Fibroblast of skin of left quadriceps (primary cell): ENCODE measurements at regions not wholly inside any gene's neighbourhood (a gene's known extent, or its start where the extent isn't known, plus 50 kb on each side); places are given as distances from the start of the nearest gene placed in this dataset.
"Not testable (repeated sequence)": the region's sequence is repeated elsewhere in the genome, so short reads cannot be mapped to it uniquely, and the experiment has no call there.

Experiments
- DNase-seq, 2 experiments: peaks; one replicate each; pipeline ENCODE4 v3.0.0-alpha.2; 2013; ENCODE audit warnings: low read depth in 2 of 2

DNA sequence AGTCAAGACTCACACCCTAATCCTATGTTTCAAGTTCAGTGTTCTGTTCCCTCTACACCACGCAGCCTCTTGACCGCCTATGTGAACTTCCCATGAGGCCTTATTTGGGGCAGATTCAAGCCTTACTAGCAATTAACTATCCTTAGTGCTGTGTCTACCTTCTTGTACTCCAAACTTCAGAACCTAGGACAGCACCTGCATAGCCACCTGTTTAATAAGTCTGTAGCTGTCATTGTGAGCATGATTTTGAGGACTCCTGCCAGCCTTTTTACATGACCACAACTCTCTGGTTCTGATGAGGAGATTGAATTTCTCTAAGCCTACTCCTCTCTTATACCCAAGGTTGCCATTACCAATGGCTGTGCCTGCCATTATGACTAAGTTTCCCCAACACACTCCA is 50.8 kb upstream of the PCSK1 start:
- DNase-seq, result no peak

DNA sequence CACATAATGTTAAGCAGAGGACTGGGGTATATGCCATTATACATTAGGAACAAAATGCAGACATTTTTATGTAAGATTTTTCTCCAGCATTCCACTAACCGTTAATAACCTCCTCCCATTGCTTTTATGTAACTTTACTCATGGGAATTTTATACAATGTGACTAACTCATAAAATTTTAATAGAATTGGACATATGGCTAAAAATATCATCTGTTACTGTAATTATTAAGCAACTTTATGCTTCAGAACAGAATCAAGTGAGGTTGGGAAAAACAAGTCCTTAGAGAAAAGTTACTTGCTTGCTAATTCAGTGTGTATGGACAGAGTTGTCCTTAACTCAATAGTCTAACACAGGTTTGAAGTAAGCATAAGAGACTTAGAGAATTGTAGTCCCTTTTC is 54.8 kb upstream of the PCSK1 start:
- DNase-seq, result no peak

DNA sequence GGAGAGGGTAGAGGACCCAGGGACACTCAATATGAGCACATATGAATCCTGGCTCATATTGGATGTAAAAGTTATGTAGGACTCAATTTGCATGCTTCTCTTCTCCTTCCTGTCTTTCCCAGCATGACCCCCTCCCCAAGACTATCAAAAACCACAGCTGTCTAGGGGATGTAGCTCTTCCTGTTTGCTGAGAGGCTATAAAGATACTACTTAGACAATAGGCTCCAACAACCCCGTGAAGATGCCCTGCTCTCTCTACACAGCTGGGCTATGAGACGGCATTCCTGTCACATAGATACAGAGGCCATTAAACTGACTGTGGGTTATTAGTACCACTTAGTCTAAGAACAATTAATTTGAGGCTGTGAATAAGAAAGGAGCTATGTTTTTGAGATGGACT is 56.5 kb upstream of the PCSK1 start:
- DNase-seq, result no peak

DNA sequence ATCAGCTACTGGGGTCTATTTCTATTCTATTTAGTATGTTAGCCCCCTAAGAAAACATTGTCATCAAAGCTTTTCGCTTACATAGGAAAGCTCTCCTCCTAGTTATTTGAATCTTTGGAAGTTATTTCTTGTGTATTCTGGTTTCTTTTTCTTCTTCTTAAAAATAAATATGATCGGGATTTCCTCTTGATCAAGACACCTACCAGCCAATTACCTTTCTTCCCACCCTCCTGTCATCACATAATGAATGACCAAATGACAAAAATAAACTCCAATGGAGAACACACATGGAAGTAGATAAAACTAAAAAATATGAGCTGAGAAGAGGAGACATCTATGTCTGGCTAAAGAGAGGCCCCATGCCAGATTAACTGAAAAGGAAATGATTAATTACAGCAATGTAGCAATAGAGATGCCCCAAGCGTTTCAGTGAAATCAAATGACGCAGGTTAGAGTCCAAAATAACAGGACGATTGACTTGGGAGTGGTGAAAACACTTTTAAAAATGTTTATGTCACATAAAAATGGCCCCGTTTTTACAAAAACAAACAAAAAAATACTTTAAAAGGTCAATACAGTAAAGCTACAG is 59.5 kb upstream of the PCSK1 start:
- no peak for DNase-seq

DNA sequence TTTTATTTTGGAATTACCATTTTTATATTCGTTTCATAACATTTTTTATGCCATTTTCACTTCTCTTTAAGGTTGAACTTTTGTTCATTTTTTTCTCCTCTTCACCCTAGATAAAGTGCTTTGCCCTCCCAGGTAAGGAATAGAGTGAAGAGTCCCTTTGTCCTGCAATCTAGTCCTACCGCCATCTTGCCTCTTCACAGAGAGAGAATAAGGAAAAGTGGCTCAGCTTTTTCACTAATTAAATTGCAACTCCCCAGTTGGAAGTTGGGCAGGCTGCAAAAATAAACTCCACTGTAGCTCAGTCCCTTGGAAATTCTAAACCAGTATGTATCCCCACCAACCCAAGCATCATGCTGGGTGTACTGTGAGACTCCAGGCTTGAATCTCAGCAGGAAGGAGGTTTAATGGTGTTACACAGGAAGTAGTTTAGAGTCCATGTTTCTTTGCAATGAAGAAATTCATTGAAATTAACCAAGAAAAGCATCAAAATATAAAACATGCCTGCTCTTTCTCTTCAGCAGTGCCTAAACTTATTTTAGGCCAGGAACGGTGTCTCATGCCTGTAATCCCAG is 60.3 kb upstream of the PCSK1 start:
- DNase-seq, result no peak

DNA sequence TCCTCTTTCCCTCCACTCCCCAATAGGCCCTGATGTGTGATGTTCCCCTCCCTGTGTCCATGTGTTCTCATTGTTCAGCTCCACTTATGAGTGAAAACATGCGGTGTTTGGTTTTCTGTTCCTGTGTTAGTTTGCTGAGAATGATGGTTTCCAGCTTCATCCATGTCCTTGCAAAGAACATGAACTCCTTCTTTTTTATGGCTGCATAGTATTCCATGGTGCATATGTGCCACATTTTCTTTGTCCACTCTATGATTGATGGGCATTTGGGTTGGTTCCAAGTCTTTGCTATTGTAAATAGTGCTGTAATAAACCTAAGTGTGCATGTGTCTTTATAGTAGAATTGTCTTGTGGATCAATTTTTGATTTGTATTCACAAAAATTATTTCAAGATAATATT is 62.4 kb upstream of the PCSK1 start:
- not testable (repeated sequence) for DNase-seq

DNA sequence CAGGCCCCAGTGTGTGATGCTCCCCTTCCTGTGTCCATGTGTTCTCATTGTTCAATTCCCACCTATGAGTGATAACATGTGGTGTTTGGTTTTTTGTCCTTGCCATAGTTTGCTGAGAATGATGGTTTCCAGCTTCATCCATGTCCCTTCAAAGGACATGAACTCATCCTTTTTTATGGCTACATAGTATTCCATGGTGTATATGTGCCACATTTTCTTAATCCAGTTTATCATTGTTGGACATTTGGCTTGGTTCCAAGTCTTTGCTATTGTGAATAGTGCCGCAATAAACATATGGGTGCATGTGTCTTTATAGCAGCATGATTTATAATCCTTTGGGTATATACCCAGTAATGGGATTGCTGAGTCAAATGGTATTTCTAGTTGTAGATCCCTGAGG is 64.0 kb upstream of the PCSK1 start:
- DNase-seq, result not testable (repeated sequence)

DNA sequence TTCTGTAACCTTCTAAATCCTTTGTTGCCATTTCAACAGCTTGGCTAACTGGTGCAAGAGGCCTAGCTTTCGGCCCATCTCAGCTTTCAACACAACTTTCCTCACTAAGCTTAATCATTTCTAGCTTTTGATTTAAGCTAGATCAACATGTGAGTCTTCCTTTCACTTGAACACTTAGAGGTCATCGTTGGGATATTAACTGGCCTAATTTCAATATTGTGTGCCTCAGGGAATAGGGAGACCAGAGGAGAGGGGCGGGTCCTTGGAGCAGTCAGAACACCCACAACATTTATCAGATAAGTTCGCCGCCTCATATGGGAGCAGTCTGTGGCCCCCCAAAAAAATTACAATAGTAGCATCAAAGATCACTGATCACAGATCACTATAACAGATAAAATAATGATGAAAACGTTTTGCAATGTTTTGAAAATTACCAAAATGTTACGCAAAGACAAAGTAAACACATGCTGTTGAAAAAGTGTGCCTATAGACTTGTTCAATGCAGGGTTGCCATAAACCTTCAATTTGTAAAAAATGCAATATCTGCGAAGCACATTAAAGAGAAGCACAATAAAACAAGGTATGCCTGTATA is 66.8 kb upstream of the PCSK1 start:
- no peak for DNase-seq

DNA sequence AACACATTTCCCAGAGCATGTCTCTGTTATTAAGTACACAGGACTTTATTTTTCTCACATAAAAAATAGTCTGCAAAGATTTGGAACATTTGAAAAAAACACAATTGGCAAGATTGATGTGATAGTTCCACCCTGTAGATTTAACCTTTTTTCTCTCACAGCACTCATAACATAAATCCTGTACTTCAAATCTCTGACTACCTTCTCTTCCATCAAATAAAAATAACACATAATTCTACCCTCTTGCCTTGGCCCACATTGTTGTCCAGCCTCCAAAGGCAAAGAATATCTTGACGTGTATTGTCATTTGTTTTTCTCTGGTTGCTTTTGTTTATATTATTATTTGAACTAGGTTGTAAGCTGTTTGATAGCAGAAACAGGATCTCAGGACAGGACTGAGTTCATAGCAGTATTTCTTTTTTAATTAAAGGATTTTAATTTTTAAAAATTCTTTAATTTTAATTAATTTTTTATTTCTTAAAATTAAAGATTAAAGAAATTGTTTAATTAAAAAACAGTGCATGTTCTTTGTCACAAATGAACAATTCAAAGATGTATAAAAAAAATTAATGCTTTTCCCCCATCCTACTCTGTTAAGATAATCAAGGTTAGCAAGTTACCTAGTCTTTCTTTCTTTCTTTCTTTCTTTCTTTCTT is 69.1 kb upstream of the PCSK1 start:
- DNase-seq, result no peak

DNA sequence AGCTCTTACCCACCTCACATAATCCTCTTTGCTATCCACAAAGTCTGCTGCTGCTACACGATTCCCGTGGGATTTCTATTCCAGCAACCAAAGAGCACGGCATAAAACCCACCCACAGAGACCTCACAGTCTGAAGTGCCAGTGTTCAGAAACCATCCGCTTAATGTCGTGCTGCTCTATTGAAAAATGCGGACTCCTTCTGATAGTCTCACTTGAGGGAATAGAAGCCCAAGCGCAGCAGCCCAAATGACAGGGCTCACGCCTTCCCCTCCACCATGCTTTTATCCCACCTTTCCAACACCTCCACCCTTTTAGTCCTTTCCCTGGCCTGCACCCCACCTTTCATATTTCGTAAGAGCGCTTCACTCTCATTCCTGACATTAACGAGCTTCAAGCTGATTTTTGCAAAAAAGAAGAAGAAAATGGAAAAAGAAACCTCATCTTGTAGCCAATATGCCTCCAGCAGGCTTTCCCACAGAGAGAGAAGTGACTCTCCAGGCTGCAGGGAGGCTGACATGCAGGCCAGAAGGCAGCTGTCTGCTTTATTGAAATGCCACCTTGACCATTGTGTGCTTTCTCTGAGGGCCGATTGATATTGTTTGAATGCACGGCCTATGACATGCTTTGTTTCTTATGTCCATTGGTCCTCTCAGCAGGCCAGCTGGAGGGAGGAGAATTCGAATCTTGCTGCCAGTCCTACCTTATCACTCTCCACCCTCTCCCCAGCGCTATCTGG is 70.6 kb upstream of the PCSK1 start:
- DNase-seq, result no peak

DNA sequence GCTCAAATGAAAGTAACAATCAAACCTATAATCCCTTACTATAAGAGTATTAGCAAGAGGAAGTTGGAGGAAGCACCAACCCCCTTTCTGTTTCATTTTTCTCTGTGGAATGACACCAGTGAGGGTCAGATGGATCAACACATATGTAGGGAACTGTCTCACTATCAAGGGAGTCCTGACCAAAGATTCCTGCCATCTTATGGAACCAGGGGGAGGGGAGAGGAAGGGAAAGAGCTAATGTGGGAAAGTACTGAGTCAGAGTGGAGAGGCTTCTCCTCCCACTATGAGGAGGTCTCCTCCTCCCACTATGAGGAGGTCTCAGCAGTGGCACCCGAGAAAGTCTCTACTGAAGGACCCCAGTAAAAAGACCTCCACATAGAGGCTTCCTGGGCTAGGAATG is 73.3 kb upstream of the PCSK1 start:
- no peak for DNase-seq

DNA sequence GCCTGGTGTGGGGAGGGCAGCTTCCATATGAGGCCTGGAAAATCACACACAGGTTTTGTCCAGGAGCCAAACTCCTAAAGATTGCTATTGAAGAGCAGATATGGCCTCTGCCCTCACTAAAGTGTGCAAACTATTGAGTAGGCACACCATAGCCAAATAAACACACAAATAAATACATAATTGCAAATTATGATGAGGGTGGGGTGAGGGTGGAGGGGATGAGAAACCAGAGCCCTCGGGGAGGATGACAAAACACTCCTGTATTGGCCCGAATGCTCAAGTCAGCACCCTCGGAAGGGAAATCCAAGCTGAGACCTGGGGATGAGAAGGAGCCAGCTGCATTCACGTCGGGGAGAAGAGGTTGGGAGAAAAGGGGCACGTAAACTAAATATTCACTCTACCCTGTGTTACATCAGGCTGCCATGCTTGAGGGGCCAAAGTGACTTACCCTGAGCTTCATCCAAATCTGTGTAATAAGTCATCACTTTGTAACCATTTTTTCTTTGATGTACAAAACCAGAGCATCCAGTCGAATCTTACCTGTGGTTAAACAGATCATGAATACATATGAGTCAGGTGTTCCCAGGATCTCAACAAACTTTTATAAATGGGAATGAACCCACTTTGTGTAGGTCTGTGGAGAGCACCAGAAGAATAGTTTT is 73.9 kb upstream of the PCSK1 start:
- no peak for DNase-seq

DNA sequence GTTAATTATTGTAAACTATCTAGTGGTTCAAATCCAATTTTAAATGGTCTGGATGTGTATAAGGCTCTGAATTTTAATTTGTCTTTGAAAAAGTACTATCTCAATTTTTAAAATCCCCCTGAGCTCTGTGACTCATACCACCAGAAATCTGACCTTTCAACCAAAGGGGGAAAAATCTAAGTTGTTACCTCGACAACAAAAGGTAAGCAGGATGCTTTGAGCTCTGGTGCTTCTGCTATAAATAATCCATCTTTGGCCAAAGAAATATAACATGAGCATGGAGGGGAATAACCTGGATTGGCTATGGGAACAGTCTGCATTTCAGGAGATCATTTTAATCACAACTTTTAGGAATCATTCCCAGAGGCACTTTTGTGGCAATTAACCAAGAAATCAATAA is 76.3 kb upstream of the PCSK1 start:
- DNase-seq, result peak; percentile 15 to 20

DNA sequence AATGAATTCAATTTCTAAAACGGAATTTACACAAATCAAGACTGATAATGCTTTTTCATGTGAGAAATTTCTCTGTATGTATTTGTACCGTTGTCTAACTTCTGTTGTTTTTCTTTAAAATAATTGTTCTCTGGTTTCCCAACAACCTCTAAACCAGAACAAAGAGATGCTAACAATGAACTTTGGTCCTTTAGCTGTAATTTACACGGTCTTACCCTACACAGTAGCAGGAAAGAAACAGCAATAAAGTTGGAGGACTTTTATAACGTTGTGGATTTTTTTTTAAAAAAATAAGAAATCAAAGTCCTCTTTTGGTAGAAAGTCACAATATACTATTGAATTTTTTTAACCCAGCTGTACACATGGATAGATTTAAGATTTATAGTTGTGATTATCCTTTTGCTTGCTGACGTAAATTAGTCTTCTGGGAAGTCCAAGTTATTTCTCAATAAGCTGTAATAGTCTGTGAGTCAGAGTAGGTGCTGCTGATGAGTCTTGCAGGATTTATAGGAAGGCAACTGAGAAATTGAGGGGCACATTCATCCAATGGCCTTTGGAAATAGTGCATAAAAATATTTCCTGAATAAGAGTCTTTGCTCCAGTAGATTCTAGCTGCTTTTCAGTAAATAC is 76.8 kb upstream of the PCSK1 start:
- peak; percentile 96 to 97 for DNase-seq

DNA sequence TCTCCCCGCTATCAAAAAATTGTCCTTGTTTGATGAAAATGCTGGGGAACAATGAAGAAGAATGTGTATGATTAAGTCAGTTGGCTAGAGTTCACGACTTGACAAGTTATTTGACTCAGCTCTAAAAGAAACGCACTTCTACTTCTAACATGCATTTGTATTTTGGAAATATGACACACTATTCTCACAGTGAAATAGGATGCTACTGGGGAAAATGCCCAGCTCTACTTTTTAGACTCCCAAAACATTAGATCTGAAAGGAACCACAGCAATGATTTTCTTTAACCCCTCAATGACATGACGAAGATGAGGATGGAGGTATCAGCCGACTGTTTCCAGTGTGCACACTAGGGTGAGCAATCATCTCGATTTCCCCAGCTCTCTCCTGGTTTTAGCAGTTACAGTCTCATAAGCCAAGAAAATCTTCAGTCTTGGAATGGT is 83.6 kb upstream of the PCSK1 start:
- DNase-seq, result peak in 1 of 2 experiments; percentile 8

DNA sequence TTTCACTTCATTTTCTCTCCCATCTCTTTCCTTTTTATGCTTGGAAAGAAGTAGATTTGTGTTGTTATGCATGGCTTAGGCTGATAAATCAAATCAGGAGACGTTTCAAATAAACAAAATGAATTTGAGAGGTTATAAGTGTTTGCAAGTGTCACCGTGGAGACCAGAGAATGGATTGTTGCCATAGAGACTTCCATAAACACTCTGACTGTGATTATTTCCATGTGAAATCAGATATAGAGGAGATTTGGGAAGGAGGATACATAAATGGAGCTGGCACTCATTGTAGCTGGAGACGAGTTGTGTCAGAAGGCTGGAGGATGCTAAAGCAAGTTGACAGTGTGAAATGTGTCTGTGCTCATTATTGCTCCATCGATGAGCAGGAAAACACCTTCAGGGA is 84.2 kb upstream of the PCSK1 start:
- peak in 1 of 2 experiments; percentile 11 for DNase-seq

DNA sequence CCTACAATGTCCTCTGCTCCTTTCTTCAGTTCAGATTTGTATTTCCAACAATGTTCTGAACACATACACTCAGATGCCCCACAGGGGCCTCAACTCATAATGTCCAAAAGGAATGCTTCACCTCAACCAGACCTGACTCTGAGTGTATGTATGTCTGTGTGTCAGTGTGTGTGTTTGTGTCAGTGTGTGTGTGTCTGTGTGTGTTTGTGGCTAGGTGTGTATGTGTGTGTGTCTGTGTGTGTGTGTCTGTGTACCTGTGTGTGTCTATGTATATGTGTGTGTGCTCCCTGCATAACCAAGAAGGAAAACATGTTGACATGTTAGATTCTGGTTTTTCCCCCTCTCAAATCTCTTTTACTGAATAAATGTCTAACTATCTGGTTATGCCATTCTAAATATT is 87.3 kb upstream of the PCSK1 start:
- DNase-seq, result no peak

DNA sequence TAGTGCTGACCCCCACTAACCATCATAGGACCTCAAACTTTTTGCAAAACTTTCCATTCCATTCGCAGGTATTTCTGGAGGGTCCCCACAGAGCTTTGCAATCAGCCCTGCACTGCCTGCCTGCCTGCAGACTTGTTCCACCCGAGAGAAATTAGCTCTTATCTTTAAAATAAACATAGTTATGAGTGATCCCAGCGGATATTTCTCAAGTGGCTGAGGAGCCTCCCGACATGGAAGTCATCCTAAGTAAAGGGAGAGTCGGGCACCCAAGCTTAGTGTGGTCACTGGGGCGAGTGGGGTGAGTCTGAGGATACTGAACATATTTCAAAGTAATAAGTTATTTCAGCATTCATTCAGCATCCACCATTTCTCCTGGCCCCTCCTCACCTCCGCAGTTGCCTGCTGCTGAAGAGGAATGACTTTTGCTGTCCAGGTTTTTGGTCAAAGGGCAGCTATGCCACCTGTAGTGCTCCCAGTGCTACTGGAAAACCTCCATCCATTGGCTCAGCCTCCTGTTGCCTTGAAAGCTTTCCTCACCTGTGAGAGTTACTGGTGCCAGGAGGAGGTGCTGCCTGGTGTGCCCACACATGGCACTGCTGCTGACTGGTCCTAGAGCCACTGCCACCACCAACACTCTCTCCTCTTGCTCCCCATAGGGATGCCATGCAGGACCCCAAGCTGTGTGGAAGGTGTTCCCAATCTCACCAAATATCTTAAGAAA is 89.7 kb upstream of the PCSK1 start:
- no peak for DNase-seq

DNA sequence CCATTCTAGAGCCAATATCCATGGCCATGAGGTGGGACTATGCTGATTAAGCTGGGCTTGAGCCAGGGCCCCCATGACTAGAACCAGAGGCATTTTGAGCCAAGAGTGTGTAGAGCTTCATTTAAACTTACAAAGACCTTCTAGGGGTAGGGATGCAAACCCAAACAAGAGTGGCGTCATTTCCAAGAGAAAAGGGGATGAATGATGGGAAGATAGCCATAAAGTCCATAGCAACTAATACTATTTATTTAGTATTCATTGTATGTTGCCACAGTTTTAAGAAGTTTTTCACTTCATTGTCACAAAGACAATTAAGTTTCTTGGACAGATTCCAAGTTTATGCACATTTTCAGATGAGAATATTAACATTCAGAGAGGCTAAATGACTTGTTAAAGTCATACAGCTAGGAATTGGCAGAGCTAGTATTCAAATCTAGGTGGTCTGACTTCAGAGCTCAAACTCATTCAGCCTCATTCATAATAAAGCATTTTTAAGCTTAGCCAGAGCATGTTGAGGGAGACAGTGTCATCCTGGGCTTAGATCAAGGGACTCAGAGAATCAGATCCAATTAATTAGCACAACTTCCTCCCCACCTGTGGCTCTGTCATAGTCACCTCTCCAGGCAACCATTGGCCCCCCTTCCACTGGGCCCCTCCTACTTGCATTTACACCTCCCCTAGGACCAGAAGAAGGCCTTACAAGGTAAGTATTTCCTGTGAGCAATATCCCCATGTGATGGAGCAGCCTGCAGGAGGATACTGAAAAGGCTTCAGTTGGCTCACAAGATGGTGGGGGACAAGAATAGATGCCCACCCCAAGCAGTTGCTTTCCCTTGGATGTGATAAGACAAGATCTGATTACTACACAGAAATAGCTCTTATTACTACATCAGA is 95.0 kb upstream of the PCSK1 start:
- no peak for DNase-seq
